ENCODE measurements at regions not wholly inside any gene's neighbourhood (a gene's known extent, or its start where the extent isn't known, plus 50 kb on each side); places are given as distances from the start of the nearest gene placed in this dataset.

- Histone ChIP-seq H3K4me2 (ENCODE audit: insufficient read depth, low read length) (no peak overlapping the region), H3K4me3 (replicated peaks in 1 of 3; ENCODE audit: insufficient read depth in 1 of 3, low read depth in 1 of 3, low read length in 3 of 3) (no peak overlapping the region), H3K27me3 (ENCODE audit: control insufficient read depth in 2 of 2, insufficient read depth in 2 of 2, low read length in 2 of 2) (no peaks in the 10 kb centered on the region), H3K9me1 (replicated peaks; ENCODE audit: control insufficient read depth, extremely low read depth, insufficient read depth, low read length) (no peaks in the 10 kb centered on the region), H3K27ac (ENCODE audit: insufficient read depth, low read depth, low read length) (no peak overlapping the region), H2AFZ (ENCODE audit: low read depth, low read length) (no peak overlapping the region), H4K20me1 (replicated peaks; ENCODE audit: control insufficient read depth, extremely low read depth, insufficient read depth, low read length) (no peaks in the 10 kb centered on the region), H3K79me2 (ENCODE audit: control insufficient read depth, insufficient read depth, low read length) (no peaks in the 10 kb centered on the region), H3K4me1 (ENCODE audit: control insufficient read depth, extremely low read depth, insufficient read depth, low read length) (no peaks in the 10 kb centered on the region), H3K9ac (replicated peaks; ENCODE audit: extremely low read depth, insufficient read depth, low read length) (no peak overlapping the region), H3K9me3 (replicated peaks; ENCODE audit: control insufficient read depth, insufficient read depth, low read length) (no peaks in the 10 kb centered on the region), H3K36me3 (ENCODE audit: control insufficient read depth in 2 of 2, extremely low read depth in 1 of 2, insufficient read depth in 2 of 2, low read length in 2 of 2) (no peaks in the 10 kb centered on the region)
- CTCF ChIA-PET, result no interaction called here
- no peak for FAIRE-seq
- intact Hi-C loops (cut with micrococcal nuclease), result no loop called here
- TF ChIP-seq FOS (IDR thresholded peaks at IDR 0.05; ENCODE audit: borderline replicate concordance, insufficient read depth, low read length) (no peak), MYC (IDR thresholded peaks at IDR 0.05; ENCODE audit: low read depth, low read length) (no peak), POLR2AphosphoS5 (IDR thresholded peaks at IDR 0.05; ENCODE audit: insufficient read depth, low read depth, low read length) (no peak), EZH2 (IDR thresholded peaks at IDR 0.05; ENCODE audit: borderline replicate concordance, low read depth, low read length, severe bottlenecking) (no peak), GATA2 (IDR thresholded peaks at IDR 0.05; ENCODE audit: insufficient read depth, insufficient read length, low read depth, low read length) (no peak), CTCF (IDR thresholded peaks at IDR 0.05; ENCODE audit: extremely low read depth in 1 of 2, insufficient read depth in 1 of 2, low read depth in 1 of 2, low read length in 2 of 2) (no peak), POLR2A (IDR thresholded peaks at IDR 0.05; ENCODE audit: low read depth, low read length) (no peak), JUN (IDR thresholded peaks at IDR 0.05; ENCODE audit: borderline replicate concordance, insufficient read depth, insufficient read length, low read depth) (no peak), MAX (IDR thresholded peaks at IDR 0.05; ENCODE audit: insufficient read depth, insufficient read length) (no peak)
- dilution Hi-C loops (cut with MboI; ENCODE audit: extremely low pct_ligation_motif_present, low sequenced_read_pairs), result no loop called here
- DNase-seq (ENCODE audit: low read depth, low spot score), result no peak
- BruUV-seq (replicated peaks), result no TSS peak
- POLR2A ChIA-PET, result no interaction called here
Measured at GRCh38 chr6:20025681-20026080, 186.6 kb downstream of the MBOAT1 start.
